Breast epithelium (tissue), 3 donors: ENCODE measurements at regions not wholly inside any gene's neighbourhood (a gene's known extent, or its start where the extent isn't known, plus 50 kb on each side); places are given as distances from the start of the nearest gene placed in this dataset.

Experiments
- CTCF ChIP-seq, 3 donors: fragments of 450-650 bp; IDR thresholded peaks; one replicate each; pipeline ENCODE4 v1.5.1; 2016 to 2017; ENCODE audit warnings: antibody characterized with exemption in 3 of 3, mild to moderate bottlenecking in 3 of 3, moderate library complexity in 3 of 3
- POLR2AphosphoS5 ChIP-seq, 3 donors: sonication (generic); formaldehyde crosslinking; IDR thresholded peaks; one replicate each; pipeline ENCODE4 v1.6.1; 2017; ENCODE audit warnings: antibody characterized with exemption in 3 of 3

- TF ChIP-seq CTCF (IDR thresholded peaks at IDR 0.05) (peak in 2 of 3 donors; percentile 44 to 63), POLR2AphosphoS5 (IDR thresholded peaks at IDR 0.05) (no peak)
Measured at GRCh38 chr15:36501063-36501678, 78.3 kb upstream of the CDIN1 start.
